GM12872 (cell line): ENCODE measurements at regions not wholly inside any gene's neighbourhood (a gene's known extent, or its start where the extent isn't known, plus 50 kb on each side); places are given as distances from the start of the nearest gene placed in this dataset.

Source experiments
- TF ChIP-seq, protein P1 (sequence below): IDR thresholded peaks from 3 replicates; pipeline ENCODE4 v1.5.1; 2011; ENCODE audit warnings: low read depth, mild to moderate bottlenecking, low read length, moderate library complexity; ENCODE audit not compliant: insufficient read depth

DNA sequence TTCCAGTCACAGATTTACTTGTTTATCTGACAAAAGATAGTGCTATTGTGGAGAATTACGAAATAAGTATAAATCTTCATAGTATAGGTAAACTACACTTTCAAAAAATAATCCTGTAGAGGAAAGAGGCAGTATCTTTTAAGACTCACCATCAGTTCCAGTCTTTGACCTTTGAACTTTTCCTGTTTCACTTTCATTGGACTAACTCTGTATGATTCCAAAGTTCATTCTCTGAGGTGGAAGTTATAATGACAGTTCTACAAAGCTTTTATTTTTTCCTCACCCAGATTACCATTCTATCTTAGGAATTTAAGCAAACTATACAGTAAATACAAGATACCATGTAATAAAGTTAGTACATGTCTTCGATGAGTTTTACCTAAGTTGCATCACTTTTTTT, 901.3 kb upstream of the SEMA6A start:
- TF ChIP-seq, protein P1, sequence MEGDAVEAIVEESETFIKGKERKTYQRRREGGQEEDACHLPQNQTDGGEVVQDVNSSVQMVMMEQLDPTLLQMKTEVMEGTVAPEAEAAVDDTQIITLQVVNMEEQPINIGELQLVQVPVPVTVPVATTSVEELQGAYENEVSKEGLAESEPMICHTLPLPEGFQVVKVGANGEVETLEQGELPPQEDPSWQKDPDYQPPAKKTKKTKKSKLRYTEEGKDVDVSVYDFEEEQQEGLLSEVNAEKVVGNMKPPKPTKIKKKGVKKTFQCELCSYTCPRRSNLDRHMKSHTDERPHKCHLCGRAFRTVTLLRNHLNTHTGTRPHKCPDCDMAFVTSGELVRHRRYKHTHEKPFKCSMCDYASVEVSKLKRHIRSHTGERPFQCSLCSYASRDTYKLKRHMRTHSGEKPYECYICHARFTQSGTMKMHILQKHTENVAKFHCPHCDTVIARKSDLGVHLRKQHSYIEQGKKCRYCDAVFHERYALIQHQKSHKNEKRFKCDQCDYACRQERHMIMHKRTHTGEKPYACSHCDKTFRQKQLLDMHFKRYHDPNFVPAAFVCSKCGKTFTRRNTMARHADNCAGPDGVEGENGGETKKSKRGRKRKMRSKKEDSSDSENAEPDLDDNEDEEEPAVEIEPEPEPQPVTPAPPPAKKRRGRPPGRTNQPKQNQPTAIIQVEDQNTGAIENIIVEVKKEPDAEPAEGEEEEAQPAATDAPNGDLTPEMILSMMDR, result no peak

DNA sequence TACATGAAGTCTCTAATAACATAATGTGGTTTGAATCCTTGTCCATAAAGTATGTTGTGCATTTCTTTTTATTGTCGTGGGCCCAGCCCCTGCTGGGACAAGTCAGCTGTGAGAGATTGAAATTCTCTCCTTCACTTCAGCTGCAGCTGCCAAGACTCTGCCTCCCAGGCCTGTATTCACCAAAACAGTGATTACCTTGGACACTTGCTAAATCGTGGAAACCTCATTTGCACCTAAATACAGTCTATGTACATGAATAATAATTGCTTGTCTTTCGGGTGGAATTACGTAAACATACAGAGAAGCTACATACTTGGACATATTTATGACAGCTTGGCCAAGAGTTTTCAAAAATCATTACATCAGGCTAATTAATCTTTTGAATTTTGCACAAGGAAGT, 898.5 kb upstream of the SEMA6A start:
- TF ChIP-seq, protein P1, result no peak

DNA sequence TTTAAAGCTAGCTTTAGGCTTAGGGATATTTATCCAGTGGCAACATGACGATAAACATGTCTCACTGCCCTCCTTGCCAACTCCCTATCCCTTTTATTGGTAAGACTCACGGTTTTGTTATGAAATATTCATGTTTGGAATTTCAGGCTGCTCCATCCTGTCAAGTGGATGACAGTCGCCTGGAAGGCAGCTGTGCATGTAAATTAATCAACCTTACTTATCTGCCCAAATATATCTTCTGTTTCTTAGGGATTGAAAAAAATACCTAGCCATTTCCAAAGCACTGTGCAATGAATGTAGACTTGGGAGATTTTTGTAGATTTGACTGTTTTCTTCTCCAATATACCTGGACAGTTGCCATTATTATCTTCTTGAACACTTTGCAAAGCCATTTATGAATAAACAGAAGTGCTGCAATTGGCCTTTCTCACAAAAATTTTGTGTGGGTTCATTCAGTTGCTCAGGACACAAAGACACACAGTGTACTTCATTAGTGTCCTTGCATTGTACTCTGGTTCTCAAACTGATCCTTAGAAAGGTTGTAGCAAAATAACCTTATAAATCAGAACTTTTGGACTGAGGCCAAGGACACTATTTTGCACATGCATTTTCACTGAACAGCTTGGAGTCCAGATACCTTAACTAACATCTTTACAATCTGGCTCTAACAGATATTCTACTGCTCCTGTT, 889.4 kb upstream of the SEMA6A start:
- TF ChIP-seq, protein P1, result no peak

DNA sequence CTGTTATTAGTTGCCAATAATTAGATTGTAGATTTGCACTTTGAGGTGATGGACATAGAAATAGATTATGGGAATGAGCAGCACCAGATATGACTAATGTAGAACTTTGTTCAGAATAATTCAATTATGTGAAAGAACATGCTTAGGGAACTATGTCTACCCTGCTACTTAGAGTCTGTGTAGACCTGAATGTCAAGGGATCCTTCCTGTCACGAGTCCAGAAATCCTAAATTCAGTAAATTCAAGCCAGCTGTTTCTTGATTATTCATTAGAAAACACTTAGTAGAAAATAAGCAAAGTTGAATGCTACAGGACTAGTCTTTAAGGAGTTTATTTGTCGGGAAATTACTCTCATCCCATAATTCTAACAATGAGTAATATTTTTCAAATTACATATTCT, 887.3 kb upstream of the SEMA6A start:
- TF ChIP-seq, protein P1, result no peak

DNA sequence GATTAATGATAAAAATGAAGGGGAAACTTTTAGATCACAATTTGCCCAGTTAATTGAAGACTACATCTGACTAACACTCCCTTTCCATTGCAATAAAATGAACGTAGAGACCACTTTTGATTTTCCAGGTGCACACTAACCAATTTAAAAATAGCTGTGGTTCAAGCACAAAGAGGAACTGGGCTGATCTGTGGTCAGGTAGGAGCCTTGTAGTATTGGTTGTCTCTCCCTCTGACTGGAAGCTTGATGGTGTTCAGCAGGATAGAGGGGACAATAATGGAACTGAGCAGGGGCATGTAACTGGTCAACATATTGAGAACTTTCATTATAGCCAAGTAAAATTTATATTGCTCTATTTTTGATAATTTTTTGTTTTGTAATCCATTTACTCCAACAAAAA, 886.8 kb upstream of the SEMA6A start:
- TF ChIP-seq, protein P1, result no peak

DNA sequence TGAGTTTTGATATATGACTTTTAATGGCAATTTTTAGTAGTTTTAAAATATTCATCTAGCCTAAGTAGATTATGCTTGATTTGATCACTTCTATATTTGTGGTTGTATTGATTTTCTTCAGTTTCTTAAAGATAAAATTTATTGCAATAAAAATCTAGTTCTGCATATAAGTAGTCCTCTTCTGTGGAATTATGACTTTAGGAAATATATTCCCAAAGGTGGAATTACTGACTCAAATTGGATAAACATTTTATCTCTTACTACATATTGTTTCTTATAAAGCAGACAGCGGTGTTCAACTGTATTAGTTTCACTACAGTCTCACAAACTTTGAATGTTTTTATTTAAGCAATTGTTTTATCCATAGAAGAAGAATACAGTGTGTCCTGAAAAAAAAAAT, 883.0 kb upstream of the SEMA6A start:
- TF ChIP-seq, protein P1, result no peak

DNA sequence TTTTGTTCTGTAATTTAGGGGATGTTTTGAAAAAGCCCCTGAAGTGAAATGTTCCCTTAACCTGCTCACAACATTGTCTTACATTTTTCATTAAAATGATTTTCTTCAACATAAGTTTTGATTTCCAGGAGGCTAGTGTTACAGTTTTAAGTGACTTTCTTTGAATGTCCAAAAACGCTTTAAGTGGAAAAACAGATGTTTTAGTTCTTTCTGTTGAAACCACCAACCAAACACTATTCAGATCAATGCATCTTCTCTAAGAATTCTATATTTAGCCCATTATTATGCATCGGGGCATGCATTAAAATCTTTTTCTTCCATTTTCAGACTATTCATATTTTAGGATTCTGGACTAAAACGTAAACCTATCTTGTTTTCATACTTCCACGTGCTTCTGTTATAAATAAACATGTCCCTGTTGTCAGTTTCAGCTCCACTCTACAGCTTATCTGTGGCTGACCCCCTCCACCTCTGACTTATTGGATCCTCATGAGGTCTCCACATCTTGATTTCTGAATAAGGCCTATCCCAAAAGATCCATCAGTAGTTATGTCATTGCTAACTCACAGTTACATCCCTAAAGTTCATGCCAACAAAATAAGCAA, 882.3 kb upstream of the SEMA6A start:
- TF ChIP-seq, protein P1, result no peak
